GM12864 (cell line): ENCODE measurements at regions not wholly inside any gene's neighbourhood (a gene's known extent, or its start where the extent isn't known, plus 50 kb on each side); places are given as distances from the start of the nearest gene placed in this dataset.
"Not testable (repeated sequence)": the region's sequence is repeated elsewhere in the genome, so short reads cannot be mapped to it uniquely, and the experiment has no call there.

Source experiments
- DNase-seq: peaks from one replicate; pipeline ENCODE4 v3.0.0-alpha.2; 2011; ENCODE audit warnings: low read depth
- H3K4me3 ChIP-seq: 2 replicates; pipeline ENCODE4 v1.5.1; 2011; ENCODE audit warnings: mild to moderate bottlenecking, low read depth, low read length, control low read depth
- CTCF ChIP-seq: IDR thresholded peaks from 2 replicates; pipeline ENCODE4 v1.5.1; 2011; ENCODE audit warnings: low read depth, mild to moderate bottlenecking, moderate library complexity, low read length, control low read depth, inconsistent platforms; ENCODE audit errors: missing control alignments

GRCh38 chr12:105888696-105889095, 250.1 kb downstream of the NUAK1 start:
- no peak for DNase-seq
- TF ChIP-seq CTCF: no peak
- H3K4me3 ChIP-seq: no peak overlapping the region

- no peak for TF ChIP-seq CTCF
- no peak for DNase-seq
- no peak overlapping the region for H3K4me3 ChIP-seq
Measured at GRCh38 chr12:105892362-105892910, 246.3 kb downstream of the NUAK1 start.

- not testable (repeated sequence) for DNase-seq, H3K4me3 ChIP-seq
Measured at GRCh38 chr12:105895197-105895832, 243.4 kb downstream of the NUAK1 start.

- DNase-seq: no peak
- no peak overlapping the region for H3K4me3 ChIP-seq
- TF ChIP-seq CTCF: no peak
Measured at GRCh38 chr12:105897311-105897725, 241.4 kb downstream of the NUAK1 start.

- DNase-seq, H3K4me3 ChIP-seq: not testable (repeated sequence)
Measured at GRCh38 chr12:105898271-105898670, 240.5 kb downstream of the NUAK1 start.

GRCh38 chr12:105899589-105899988, 239.2 kb downstream of the NUAK1 start:
- no peak overlapping the region for H3K4me3 ChIP-seq
- no peak for DNase-seq
- no peak for TF ChIP-seq CTCF

- TF ChIP-seq CTCF: no peak
- H3K4me3 ChIP-seq: no peak overlapping the region
- DNase-seq: no peak
Measured at GRCh38 chr12:105906561-105906960, 232.2 kb downstream of the NUAK1 start.

- no peak overlapping the region for H3K4me3 ChIP-seq
- no peak for TF ChIP-seq CTCF
- DNase-seq: no peak
Measured at GRCh38 chr12:105907982-105908381, 230.8 kb downstream of the NUAK1 start.
